ENCODE measurements at regions not wholly inside any gene's neighbourhood (a gene's known extent, or its start where the extent isn't known, plus 50 kb on each side); places are given as distances from the start of the nearest gene placed in this dataset.
A peak's percentile ranks its signal among the peaks of the same experiment; 100 is the strongest.
"Not testable (repeated sequence)": the region's sequence is repeated elsewhere in the genome, so short reads cannot be mapped to it uniquely, and the experiment has no call there.

DNA sequence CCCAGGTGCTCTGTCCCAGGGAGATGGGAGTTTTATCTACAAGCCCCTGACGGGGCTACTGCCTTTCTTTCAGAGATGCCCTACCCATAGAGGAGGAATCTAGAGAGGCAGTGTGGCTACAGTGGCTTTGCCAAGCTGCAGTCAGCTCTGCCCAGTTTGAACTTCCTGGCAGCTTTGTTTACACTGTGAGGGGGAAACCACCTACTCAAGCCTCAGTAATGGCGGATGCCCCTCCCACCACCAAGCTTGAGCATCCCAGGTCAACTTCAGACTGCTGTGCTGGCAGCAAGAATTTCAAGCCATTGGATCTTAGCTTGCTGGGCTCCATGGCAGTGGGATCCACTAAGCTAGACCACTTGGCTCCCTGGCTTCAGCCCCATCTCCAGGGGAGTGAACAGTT lies 53.1 kb upstream of the TMEM252 start:
- not testable (repeated sequence) for DNase-seq

DNA sequence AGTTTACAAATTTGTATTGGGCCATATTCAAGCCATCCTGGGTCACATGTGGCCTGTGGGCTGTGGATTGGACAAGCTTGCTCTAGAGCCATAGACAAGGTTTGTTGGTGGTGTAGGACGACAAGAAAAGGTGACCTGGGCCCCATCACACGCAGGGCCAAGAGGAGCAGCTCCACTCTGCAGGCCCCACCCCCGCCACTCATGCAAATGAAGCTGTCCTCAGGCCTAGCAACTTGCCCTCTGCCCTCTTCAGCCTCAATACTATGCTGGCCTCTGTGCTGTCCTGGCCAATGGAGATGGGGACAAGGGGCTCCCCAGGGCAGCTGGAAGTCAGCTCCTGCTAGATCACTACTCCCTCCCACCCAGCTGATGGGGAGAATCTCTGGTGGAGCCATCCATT lies 55.2 kb upstream of the TMEM252 start:
- DNase-seq = no peak

DNA sequence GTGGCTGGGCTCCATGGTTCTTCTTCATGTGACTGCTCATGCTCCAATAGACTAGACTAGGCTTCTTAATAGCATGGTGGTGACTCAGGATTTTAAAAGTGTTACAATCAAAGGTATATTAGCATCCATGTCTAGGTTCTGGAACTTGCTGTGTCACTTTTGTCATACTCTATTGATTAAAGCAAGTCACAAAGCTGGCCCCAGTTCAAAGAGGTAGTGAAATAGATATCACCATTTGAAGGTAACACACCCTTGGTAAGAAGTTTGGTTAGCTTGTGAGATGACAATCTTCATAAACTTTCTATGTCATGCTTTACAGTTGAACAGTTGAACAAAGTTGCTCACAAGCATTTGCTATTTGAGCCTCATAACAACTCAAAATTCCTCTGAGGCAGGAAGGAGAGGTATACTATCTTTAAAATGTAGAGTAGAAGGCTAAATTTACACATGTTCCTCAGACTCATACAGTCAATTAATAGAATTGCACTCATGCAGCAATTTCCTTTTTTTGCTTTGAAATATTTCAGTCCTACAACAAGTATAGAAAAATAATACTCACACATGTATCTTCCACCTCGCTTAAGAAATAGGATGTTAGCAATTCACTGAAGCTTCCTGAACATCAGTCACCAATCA lies 56.8 kb upstream of the TMEM252 start:
- DNase-seq = no peak

DNA sequence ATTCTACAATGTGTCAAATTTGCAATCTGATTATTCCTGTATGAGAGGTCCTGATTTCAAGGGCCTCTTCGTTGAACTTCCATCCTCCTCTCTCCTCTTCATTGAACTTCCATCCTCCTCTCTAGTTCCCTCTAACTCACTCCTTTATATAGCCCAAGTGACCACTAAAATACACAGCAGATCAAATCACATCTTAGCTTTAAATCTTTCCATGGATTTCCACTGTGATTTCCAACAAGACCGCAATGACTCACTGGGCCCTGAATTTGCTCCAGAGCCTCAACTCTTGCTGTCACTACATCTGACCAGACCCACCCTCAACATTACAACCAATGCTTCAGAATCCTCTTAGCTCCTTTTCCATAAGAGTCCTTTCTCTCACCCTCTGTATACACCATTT lies 59.1 kb upstream of the TMEM252 start:
- no peak for DNase-seq

DNA sequence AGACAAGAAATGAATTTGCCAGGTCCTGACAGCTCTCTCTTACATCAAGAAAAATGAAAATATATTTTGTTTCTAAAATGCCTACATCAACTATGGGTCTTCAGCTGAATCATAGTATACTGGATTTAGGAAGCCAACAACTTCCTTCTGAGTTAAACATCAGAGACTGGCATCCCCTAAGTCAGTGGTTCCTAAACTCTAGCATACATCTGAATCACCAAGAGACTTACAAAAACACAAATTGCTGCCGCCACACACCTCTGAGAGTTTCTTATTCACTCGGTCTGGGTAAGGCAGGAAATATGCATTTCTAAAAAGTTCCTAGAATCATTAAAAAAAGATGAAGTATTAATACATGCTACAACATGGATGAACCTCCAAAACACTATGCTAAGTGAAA lies 60.4 kb upstream of the TMEM252 start:
- DNase-seq = no peak

DNA sequence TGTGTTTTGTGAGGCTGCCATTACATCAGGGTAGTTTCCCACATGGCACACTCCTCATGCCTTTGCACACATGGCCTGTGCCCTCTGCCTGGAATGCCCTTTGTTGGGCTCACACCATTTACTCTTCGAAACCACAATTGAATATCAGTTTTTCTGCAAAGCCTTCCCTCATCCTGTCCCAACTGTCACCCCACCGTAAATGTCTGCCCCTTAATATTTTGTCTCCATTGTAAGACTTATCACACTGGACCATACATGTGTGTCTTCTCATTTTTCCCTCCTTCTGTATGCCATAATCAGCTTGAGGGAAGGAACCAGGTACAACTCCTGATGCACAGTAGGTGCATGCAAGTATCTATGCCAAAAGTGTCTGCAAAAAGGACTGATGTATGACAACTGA lies 62.7 kb upstream of the TMEM252 start:
- DNase-seq = no peak

DNA sequence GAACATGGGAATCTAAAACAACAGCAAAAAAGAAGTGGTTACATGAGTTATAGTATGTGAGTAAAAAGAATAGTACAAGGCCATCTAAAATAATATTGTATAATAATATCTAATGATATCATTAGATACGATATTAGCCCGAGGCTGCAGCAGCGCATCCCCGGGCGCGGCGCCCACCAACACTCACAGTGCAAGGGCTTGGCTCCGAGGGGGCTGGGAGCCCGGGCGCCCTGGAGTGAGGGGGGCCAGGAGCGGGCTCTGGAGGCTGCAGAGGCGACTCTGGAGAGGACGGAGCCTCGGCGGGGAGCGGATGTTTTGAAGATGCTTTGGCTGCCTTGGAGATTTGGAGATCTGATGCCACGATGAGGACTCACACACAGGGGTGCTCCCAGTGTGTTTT lies 68.1 kb upstream of the TMEM252 start:
- no peak for DNase-seq

DNA sequence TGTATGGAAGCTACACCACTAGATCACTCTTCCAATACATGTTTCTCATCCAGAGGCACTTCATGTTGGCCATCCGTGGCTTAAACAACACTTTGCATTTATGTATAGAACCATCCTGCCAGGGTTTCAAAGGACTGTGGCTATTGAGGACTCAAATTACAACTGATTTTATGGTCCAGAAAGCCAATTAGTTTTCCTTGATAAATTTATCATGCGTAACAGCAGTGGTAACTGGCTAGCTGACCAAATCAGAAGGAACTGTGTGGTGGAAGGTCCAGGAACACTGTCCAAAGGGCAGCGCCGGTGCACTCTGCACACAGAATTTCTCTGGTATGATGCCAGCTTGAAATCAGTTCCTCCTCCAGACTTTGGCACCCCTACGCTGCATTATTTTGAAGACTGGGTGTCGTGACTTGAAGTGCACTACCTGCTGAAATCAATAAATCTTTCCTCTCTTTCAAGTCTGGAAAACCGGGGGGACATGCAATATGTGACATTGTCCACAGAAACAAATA lies 69.3 kb upstream of the TMEM252 start:
- DNase-seq = no peak

DNA sequence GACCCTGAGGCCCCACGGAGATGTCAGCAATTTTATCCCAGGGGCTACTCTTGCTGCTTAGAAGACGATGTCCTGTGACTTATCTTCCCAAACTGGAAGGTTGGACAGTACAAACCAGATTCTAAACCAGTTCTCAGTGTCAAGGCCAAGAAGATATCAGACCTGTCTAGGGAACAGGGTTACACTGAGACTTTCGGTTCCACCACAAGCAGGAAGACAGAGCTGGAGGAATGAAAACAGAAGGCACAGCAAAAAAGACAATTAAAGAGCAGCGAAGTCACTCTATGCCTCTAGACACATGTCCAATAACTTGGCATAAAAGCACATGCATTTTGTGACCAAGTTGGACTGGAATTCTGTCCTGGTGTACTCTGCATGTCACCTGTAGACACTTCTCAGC lies 73.4 kb upstream of the TMEM252 start:
- DNase-seq = no peak

DNA sequence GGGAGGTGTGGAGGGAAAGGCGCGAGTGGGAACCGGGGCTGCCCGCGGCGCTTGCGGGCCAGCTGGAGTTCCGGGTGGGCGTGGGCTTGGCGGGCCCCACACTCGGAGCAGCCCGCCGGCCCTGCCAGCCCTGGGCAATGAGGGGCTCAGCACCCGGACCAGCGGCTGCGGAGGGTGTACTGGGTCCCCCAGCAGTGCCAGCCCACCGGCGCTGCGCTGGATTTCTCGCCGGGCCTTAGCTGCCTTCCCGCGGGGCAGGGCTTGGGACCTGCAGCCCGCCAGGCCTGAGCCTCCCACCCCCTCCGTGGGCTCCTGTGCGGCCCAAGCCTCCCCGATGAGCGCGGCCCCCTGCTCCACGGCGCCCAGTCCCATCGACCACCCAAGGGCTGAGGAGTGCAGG lies 76.3 kb upstream of the TMEM252 start:
- DNase-seq = not testable (repeated sequence)

DNA sequence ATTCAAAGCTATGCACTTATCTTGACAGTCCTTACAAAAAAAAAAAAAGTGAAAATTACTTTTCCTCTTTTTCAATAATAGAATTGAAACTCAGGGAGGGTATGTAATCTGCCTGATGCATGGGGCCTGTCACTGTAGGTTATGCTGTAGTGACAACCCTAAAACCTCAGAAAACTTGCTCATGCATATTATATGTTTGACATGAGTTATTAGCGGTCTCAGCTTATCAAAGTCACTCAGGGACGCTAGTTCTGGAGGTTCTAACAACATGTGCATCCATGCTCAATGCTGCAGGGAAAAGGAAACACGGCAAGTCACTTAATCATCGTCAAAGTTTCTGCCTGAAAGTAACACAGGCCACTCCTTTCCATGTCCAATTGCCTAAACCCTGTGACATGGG lies 78.4 kb upstream of the TMEM252 start:
- DNase-seq = no peak

DNA sequence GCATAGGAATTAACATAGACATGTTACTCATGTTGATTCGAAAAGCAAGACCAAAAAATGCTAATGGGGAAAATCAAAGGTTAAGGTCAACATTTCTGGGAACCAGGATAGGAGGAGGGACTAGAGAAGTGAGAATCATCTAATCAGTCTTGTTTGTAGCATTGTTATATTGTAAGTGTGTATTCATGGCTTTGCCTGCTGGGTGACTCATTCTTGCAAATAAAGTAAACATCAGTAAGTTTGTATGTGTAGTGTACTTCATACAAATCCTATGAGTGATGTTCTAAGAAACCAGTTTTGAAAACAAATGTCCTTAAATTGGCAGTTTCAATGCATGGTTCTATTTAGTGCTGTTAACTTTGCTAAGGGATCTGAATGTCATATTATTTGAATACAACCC lies 79.0 kb upstream of the TMEM252 start:
- no peak for DNase-seq

DNA sequence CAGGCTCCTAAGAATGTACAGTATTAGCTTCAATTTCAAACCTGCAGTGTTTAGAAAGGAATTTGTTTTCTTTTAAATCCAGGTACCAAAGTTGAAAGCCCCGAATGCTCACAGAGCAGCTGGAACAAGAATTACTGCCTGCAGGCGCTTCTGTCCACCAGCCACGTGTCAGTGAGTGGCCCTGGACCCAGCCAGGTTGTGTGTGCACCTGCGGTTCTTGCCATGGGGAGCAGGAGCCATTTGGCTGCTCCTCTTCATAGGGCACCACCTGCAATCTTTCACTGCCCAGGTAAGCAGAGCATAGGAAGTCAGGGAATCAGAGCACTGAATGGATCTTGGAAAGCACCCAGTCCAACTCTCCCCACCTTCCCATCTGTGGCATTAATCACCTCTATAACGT lies 79.5 kb upstream of the PIP5K1B start:
- no peak for DNase-seq

DNA sequence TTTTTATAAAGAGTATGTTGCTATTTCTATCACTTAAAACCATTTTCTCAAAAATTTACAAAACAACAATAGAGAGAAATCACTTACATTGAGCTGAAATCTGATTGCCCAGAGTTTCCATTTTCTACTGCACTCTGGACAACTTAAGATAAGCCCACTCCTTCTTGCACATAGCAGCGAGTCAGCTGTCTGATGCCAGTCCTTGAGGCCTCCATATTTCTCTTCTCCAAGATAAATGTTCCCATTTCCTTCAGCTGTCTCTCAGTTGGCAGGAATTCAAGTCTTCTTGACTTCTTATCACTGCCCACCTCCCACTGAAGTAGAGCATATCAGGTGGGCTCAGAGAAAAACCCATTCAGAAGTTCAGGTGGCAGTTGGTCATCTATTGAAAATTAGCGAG lies 78.5 kb upstream of the PIP5K1B start:
- no peak for DNase-seq

DNA sequence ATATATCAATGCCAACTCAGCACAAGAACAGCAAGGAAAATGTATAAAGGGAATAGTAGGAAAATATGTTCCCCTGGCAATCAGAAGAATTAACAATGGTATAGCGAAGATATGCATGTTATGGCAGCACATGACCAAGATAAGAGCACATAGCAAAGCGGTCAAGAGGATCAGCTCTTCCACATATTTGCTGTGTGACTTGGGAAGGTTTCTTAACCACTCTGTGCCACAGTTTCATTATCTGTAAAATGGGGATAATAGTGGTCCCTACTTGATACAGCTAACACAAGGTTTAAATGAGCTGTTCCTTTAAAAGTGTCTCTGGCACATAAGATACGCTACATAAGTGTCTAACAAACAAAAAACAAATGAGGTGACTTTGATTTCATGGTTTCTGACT lies 77.9 kb upstream of the PIP5K1B start:
- no peak for DNase-seq

DNA sequence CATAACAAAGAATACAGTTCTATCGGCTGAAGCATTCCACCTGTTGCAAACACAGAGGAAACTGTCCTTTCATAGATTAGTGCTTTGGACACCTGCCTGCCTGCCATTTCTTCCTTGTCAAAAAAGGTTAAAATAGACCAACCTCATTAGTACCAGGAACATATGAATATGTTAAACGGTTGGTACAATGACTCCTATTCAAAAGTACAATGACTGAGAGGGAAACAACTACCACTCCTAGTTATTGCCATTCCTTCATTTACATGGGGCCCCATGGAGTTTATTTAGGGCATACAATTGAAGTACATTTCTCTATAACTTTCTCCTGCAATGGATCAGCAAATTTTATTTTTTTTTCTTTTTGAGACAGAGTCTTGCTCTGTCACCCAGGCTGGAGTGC lies 77.4 kb upstream of the PIP5K1B start:
- no peak for DNase-seq

DNA sequence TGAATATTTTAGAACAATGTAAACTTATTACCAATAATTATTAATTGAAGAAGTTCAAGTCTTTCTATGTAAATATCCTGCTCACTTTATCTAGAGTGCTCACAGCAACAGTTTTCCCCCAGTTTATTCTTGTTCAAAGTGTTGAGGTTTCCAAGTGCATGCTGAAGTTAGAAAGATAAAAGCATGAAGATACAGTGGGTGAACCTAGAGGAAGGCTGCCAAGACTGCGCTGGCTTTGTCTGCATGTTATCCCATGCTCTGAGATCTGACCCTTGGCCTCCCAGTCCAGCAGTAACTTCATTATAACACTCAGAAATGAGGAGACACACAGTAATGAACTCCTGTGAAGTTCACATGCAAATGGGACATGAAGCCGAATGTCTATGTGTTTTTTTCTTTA lies 76.0 kb upstream of the PIP5K1B start:
- no peak for DNase-seq

DNA sequence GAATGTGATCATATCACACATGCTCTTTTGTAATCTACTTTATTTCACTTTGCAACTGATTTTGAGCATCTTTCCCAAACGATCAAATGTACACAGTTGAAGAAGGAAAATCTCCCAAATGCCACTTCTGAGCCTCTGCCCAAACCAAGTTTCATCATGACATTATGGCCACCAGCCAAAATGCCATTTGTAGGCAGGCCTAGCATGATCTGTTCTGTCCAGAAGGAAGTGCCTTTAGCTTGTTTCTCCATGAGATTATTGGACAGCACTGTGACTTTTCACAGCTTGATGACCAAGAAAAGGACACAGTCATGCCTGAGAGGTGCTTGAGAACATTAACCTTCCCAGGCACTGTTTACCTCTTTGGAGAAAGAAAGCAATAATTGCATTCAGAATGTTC lies 73.2 kb upstream of the PIP5K1B start:
- no peak for DNase-seq

DNA sequence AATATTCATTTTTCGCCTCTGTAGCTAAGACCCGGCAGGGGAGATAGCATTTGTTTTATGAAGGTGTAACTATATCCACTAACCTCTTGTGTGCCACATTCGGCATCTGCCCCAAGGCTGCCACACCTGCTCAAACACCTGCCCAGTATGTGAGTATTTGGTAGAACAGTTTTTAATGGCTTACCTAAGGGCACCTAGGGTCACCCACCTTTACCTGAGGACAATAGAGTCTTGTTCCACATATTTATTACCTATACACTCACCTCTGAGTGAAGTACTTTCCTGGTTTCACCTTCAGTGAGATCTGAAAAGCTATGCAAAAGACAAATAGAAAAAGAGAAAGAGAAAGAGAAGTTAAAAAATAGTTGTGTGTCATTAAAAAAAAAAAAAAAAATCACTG lies 68.0 kb upstream of the PIP5K1B start:
- peak; percentile 40 for DNase-seq

DNA sequence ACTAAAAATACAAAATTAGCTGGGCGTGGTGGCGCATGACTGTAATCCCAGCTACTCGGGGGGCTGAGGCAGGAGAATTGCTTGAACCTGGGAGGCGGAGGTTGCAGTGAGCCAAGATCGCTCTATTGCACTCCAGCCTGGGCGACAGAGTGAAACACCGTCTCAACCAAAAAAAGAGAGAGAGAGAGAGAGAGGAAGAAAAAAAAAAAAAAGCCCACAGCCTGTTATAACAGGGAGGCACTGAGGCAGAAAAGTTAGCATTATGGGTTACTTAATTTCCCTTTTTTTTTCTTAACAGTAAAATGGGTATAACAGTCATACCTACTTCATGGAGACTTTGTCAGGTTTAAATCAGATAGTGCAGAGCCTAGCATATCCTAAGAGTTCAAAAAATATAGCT lies 65.8 kb upstream of the PIP5K1B start:
- not testable (repeated sequence) for DNase-seq

DNA sequence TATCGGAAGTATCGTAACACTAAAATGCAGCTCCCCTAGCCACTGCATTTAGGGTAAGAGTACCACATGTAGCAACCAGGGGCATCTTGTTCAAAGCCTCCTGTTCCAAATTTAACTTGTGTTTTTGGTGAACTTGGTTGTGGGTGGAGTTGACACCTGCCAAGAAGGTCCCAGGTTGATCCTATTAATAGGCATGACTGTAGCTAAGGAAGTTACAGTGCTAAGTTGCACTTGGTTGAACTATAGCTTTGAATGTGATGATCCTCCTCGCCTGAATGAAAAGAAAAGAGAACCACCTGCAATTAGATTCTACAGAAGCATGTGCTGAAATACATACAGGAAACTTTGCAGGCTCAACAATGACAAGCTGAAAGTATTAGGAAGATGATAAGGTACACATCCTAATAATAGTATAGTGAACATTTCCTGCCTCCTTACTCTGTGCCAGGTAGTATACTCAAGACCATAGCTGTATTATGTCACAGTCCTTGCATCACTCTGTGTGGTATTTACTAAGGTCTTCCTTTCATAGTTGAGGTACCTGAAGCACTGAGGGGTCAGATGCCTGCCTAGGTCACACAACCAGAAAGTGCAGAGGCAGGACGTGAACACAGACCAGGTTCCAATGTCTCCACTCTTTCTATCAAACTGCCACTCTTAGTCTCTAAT lies 64.5 kb upstream of the PIP5K1B start:
- no peak for DNase-seq

DNA sequence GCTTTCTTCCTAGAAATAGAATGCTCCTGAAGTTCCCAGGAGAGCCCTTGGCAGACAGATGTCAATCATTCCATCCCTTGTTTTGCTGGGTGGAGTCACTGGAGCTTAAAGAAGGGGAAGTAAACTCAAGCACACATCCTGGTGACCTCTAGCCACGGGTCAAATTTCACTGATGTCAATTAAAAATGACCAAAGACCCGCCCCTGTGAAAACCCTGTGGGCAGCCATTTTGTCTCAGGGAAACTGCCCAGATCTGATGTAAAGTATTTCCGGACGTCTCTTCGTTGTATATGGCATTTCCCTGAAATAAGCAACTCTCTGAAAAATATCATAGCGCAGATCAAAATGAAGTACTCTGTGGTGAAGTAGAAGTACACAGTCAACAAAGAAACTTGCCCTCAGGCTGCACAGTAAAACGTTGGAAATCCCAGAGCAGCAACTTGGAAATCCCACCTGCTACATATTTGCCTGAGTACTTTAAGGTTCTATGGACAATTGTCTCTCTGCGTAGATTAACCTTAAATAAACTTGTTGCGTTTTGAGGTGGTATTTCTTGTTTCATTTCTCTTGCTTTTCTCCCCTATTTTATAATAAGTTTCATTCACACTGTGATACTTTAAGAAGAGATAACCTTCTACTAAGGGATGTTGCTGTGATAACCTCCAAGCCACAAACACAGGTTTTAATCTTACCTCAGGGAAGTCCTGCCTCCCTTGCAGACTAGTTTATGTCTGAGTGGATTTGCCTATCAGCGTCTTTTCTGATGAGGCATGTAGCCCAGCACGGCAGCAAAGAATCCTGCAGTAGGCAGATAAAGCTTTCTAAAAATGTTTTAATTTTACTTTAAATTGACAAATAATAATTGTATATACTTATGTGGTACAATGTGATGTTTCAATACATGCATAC lies 60.9 kb upstream of the PIP5K1B start:
- no peak for DNase-seq

DNA sequence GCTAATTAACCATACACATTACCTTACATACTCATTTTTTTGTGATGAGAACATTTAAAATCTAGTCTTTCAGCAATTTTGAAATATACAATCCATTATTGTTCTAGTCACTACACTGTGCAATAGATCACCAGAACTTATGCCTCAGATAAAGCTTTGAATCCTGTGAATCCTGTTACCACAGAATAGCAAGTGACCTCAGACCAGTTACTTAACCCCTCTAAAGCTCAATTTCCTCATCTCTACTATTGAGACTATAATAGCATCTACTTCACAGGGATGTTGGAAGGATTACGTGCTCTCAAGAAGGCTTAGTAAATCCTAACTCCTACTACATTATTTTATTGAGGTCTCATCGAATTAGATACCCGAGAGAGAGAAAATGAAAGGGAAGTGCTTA lies 60.2 kb upstream of the PIP5K1B start:
- no peak for DNase-seq

DNA sequence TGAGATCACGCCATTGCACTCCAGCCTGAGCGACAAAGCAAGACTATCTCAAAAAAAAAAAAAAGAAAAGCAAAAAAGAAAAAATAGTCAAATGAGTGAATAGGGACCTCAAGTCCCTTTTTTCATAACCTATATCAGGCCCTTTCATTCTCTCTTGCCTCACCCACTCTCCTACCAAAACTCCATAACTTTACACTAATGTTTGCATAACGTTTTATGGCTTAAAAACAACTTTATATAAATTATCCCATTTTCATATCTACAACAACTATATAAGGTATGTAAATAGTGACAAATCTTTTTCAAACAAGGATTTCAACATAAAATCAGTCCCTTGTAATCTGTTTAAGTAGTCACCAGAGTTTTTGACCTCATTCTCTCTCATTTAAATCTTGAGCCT lies 56.9 kb upstream of the PIP5K1B start:
- no peak for DNase-seq

Measured in NCI-H2107 (cell line).